IMR-90 (cell line): ENCODE measurements at regions not wholly inside any gene's neighbourhood (a gene's known extent, or its start where the extent isn't known, plus 50 kb on each side); places are given as distances from the start of the nearest gene placed in this dataset.
"Not testable (repeated sequence)": the region's sequence is repeated elsewhere in the genome, so short reads cannot be mapped to it uniquely, and the experiment has no call there.

ENCODE experiments used
- ATAC-seq: fragments of 200-7000 bp; cut with Tn5 transposase; 2 replicates; pipeline ENCODE4 v1.9.1; 2020; ENCODE audit warnings: low read depth, mild to moderate bottlenecking, moderate library complexity
- BruUV-seq: library from RNA; stranded (reverse); fragments of 400-500 nt; replicated peaks from 2 replicates; lab custom pipeline; 2021; lab: Mats Ljungman, UMichigan
- CTCF ChIA-PET: fragments of 300-600 bp; formaldehyde crosslinking; extraction: SDS; loops from one replicate; lab custom pipeline; 2021; ENCODE audit warnings: antibody characterized with exemption; lab: Yijun Ruan, JAX
- POLR2A ChIA-PET: fragments of 300-600 bp; sonication (Branson Sonifier 250); formaldehyde crosslinking; loops from one replicate; lab custom pipeline; 2022; ENCODE audit warnings: antibody characterized with exemption; ENCODE audit not compliant: unreplicated experiment; lab: Charles Lee
- DNase-seq: peaks from one replicate; pipeline ENCODE4 v3.0.0; 2013
- H2AFZ ChIP-seq: replicated peaks from 2 replicates; pipeline ENCODE3; 2013; ENCODE audit warnings: low read length, mild to moderate bottlenecking; ENCODE audit not compliant: poor library complexity
- H2AK5ac ChIP-seq: 2 replicates; pipeline ENCODE4 v1.6.1; 2013; ENCODE audit warnings: low read depth, low read length, inconsistent platforms
- H2AK9ac ChIP-seq: replicated peaks from 2 replicates; pipeline ENCODE3; 2013; ENCODE audit warnings: mild to moderate bottlenecking, low read depth, low read length, moderate library complexity; ENCODE audit not compliant: poor library complexity
- H2BK120ac ChIP-seq: 2 replicates; pipeline ENCODE4 v1.6.1; 2013; ENCODE audit warnings: low read depth, low read length, inconsistent platforms
- H2BK15ac ChIP-seq: 3 replicates; pipeline ENCODE4 v1.6.1; 2013; ENCODE audit warnings: low read depth, low read length, inconsistent platforms
- H2BK20ac ChIP-seq: 2 replicates; pipeline ENCODE4 v1.6.1; 2013; ENCODE audit warnings: low read depth, mild to moderate bottlenecking, inconsistent platforms, low read length, moderate library complexity
- H2BK5ac ChIP-seq: 2 replicates; pipeline ENCODE4 v1.6.1; 2013; ENCODE audit warnings: mild to moderate bottlenecking, low read depth, low read length, inconsistent platforms; ENCODE audit not compliant: poor library complexity, severe bottlenecking
- H3K14ac ChIP-seq: replicated peaks from 2 replicates; pipeline ENCODE4 v1.6.1; 2013; ENCODE audit warnings: low read depth, low read length, inconsistent platforms
- H3K18ac ChIP-seq: 2 replicates; pipeline ENCODE4 v1.6.1; 2013; ENCODE audit warnings: low read depth, low read length, control low read depth
- H3K23ac ChIP-seq: 2 replicates; pipeline ENCODE4 v1.6.1; 2013; ENCODE audit warnings: low read depth, low read length, inconsistent platforms
- H3K27ac ChIP-seq: 2 replicates; pipeline ENCODE4 v1.5.1; 2013; ENCODE audit warnings: mild to moderate bottlenecking, control low read depth, low read length; ENCODE audit not compliant: insufficient read depth
- H3K27me3 ChIP-seq: 2 replicates; pipeline ENCODE4 v1.6.1; 2013; ENCODE audit warnings: low read length; ENCODE audit not compliant: control insufficient read depth, insufficient read depth
- H3K36me3 ChIP-seq: 2 replicates; pipeline ENCODE4 v1.6.1; 2013; ENCODE audit warnings: low read length, mixed read lengths; ENCODE audit not compliant: control insufficient read depth, insufficient read depth
- H3K4ac ChIP-seq: 2 replicates; pipeline ENCODE4 v1.6.1; 2013; ENCODE audit warnings: low read depth, low read length, inconsistent platforms
- H3K4me1 ChIP-seq: 2 replicates; pipeline ENCODE4 v1.6.1; 2013; ENCODE audit warnings: low read length, mixed read lengths; ENCODE audit not compliant: control insufficient read depth, insufficient read depth
- H3K4me2 ChIP-seq: 2 replicates; pipeline ENCODE4 v1.6.1; 2013; ENCODE audit warnings: low read depth, mild to moderate bottlenecking, control low read depth, low read length, moderate library complexity
- H3K4me3 ChIP-seq: 2 replicates; pipeline ENCODE4 v1.5.1; 2013; ENCODE audit warnings: low read depth, mild to moderate bottlenecking, control low read depth, low read length, moderate library complexity; ENCODE audit not compliant: insufficient read depth
- H3K56ac ChIP-seq: 2 replicates; pipeline ENCODE4 v1.6.1; 2013; ENCODE audit warnings: low read length, inconsistent platforms; ENCODE audit not compliant: insufficient read depth; ENCODE audit errors: extremely low read depth
- H3K79me1 ChIP-seq, 2 experiments: 2 replicates each; pipeline ENCODE4 v1.6.1; 2013; ENCODE audit warnings: low read length in 2 of 2, inconsistent platforms in 1 of 2, low read depth in 1 of 2
- H3K9ac ChIP-seq: 2 replicates; pipeline ENCODE4 v1.6.1; 2013; ENCODE audit warnings: low read depth, low read length, control low read depth
- H3K9me1 ChIP-seq: 2 replicates; pipeline ENCODE4 v1.6.1; 2013; ENCODE audit warnings: low read length, inconsistent platforms; ENCODE audit not compliant: insufficient read depth
- H3K9me3 ChIP-seq: 2 replicates; pipeline ENCODE4 v1.6.1; 2013; ENCODE audit warnings: low read length; ENCODE audit not compliant: control insufficient read depth, insufficient read depth
- H4K20me1 ChIP-seq: 2 replicates; pipeline ENCODE4 v1.6.1; 2013; ENCODE audit warnings: low read length, inconsistent platforms; ENCODE audit not compliant: insufficient read depth
- H4K5ac ChIP-seq: 2 replicates; pipeline ENCODE4 v1.6.1; 2013; ENCODE audit warnings: mild to moderate bottlenecking, low read depth, low read length, control low read depth
- H4K8ac ChIP-seq, 2 experiments: 2 replicates each; pipeline ENCODE4 v1.6.1; 2013; ENCODE audit warnings: low read depth in 2 of 2, low read length in 2 of 2, control low read depth in 1 of 2, inconsistent platforms in 1 of 2
- H4K91ac ChIP-seq: 2 replicates; pipeline ENCODE4 v1.6.1; 2013; ENCODE audit warnings: low read depth, low read length, inconsistent platforms; ENCODE audit not compliant: insufficient read depth
- CTCF ChIP-seq: conservative IDR thresholded peaks from 2 replicates; pipeline ENCODE4 v1.5.1; 2012; ENCODE audit warnings: mild to moderate bottlenecking, low read depth, low read length, improper control_type of control experiment
- WGBS, 2 experiments: methylation state at CpG; one replicate each; pipeline versions ENCODE4 v1.1.5 to v1.1.7; 2013; ENCODE audit warnings: missing lambda C conversion rate in 2 of 2; ENCODE audit not compliant: insufficient read length in 1 of 2; ENCODE audit errors: extremely low coverage in 2 of 2; 5-methylcytosine and 5-hydroxymethylcytosine counted together
- dilution Hi-C: fragments of 300-500 bp; cut with HindIII; formaldehyde crosslinking; loops from one replicate; pipeline ENCODE4 v1.14.3; 2018; ENCODE audit warnings: low sequenced_read_pairs; ENCODE audit not compliant: unreplicated experiment
- in situ Hi-C: fragments of 300-500 bp; cut with MboI; formaldehyde crosslinking; loops from 3 replicates; pipeline ENCODE4 v1.14.3; 2019; ENCODE audit warnings: low sequenced_read_pairs, inconsistent platforms, mixed read lengths
- intact Hi-C: fragments of 100-400 bp; cut with micrococcal nuclease; formaldehyde crosslinking; loops from 2 replicates; pipeline ENCODE4 v1.10.0; 2022

- no CpG with 5 or more reads among the region's 4 CpGs for WGBS, 2 experiments
- POLR2A ChIA-PET = not testable (repeated sequence)
Observed at GRCh38 chr20:29533566-29534177, 1723.8 kb upstream of the DEFB115 start.

GRCh38 chr20:29566901-29567635 lies 1690.4 kb upstream of the DEFB115 start:
- DNase-seq, H3K4me2 ChIP-seq, H3K9me3 ChIP-seq, H3K4ac ChIP-seq, H3K27me3 ChIP-seq, H4K20me1 ChIP-seq, H2AK9ac ChIP-seq, H3K4me1 ChIP-seq, H3K9me1 ChIP-seq, POLR2A ChIA-PET, ATAC-seq, intact Hi-C loops, H3K9ac ChIP-seq, H3K18ac ChIP-seq, H2BK20ac ChIP-seq, H3K14ac ChIP-seq, H2BK120ac ChIP-seq, H3K23ac ChIP-seq, H4K91ac ChIP-seq, H4K8ac ChIP-seq, H2AK5ac ChIP-seq, H3K27ac ChIP-seq, H3K56ac ChIP-seq, dilution Hi-C loops, BruUV-seq, in situ Hi-C loops, H4K5ac ChIP-seq, H2AFZ ChIP-seq, H3K4me3 ChIP-seq, H3K79me1 ChIP-seq, H3K36me3 ChIP-seq, H2BK5ac ChIP-seq, H2BK15ac ChIP-seq, CTCF ChIA-PET: not testable (repeated sequence)
- 48% methylated on average over 9 of the region's 44 CpGs; no CpG with 5 or more reads in 1 of the 2 experiments for WGBS, 2 experiments

More at GRCh38 chr20:29533566-29534177, 1723.8 kb upstream of the DEFB115 start:
- DNase-seq, H4K91ac ChIP-seq, H3K23ac ChIP-seq, H2BK5ac ChIP-seq, ATAC-seq, H3K4me2 ChIP-seq, H4K5ac ChIP-seq, H3K56ac ChIP-seq, H3K4ac ChIP-seq, H3K27ac ChIP-seq, BruUV-seq, H3K4me1 ChIP-seq, H4K8ac ChIP-seq, H3K18ac ChIP-seq, CTCF ChIA-PET, H3K14ac ChIP-seq, H3K4me3 ChIP-seq, H2AFZ ChIP-seq, H2BK20ac ChIP-seq, dilution Hi-C loops, H3K9me1 ChIP-seq, H3K36me3 ChIP-seq, H3K9ac ChIP-seq, in situ Hi-C loops, H2AK9ac ChIP-seq, H4K20me1 ChIP-seq, intact Hi-C loops, H2AK5ac ChIP-seq, H3K79me1 ChIP-seq, H3K27me3 ChIP-seq, H3K9me3 ChIP-seq, H2BK120ac ChIP-seq, H2BK15ac ChIP-seq: not testable (repeated sequence)
- peak; percentile 17; the same call in 1 of the 2 replicates for TF ChIP-seq CTCF
